ENCODE measurements at regions not wholly inside any gene's neighbourhood (a gene's known extent, or its start where the extent isn't known, plus 50 kb on each side); places are given as distances from the start of the nearest gene placed in this dataset.

GRCh38 chr4:28269426-28269825, 1408.8 kb downstream of the STIM2 start:
- no peaks in the 10 kb centered on the region for H3K79me2 ChIP-seq (ENCODE audit: control insufficient read depth, insufficient read depth, low read length)
- H4K20me1 ChIP-seq (ENCODE audit: control insufficient read depth, extremely low read depth, insufficient read depth, low read length) = no peaks in the 10 kb centered on the region
- no peaks in the 10 kb centered on the region for H3K36me3 ChIP-seq (ENCODE audit: control insufficient read depth, insufficient read depth, low read length)
- H3K27me3 ChIP-seq (ENCODE audit: control insufficient read depth, insufficient read depth, low read length) = no peaks in the 10 kb centered on the region
- no peaks in the 10 kb centered on the region for H3K9me3 ChIP-seq (ENCODE audit: control insufficient read depth, insufficient read depth, low read depth, low read length)
- H3K4me2 ChIP-seq (ENCODE audit: extremely low read depth, insufficient read depth, low read length) = no peak overlapping the region
- H2AFZ ChIP-seq (ENCODE audit: low read length) = no peak overlapping the region
- no peak overlapping the region for H3K9ac ChIP-seq (ENCODE audit: insufficient read depth, low read length)
- no peak for DNase-seq (ENCODE audit: low read depth in 2 of 2)
- no peaks in the 10 kb centered on the region for H3K4me1 ChIP-seq (ENCODE audit: control insufficient read depth, extremely low read depth, insufficient read depth, low read length)
- no peak overlapping the region for H3K4me3 ChIP-seq (replicated peaks in 1 of 4; ENCODE audit: control extremely low read depth in 1 of 4, insufficient read depth in 1 of 4, low read depth in 3 of 4, low read length in 4 of 4)
- no peak overlapping the region for H3K27ac ChIP-seq (ENCODE audit: insufficient read depth, low read length)
- TF ChIP-seq EZH2 (IDR thresholded peaks at IDR 0.05; ENCODE audit: low read length, missing control alignments) (no peak), CTCF (conservative IDR thresholded peaks at IDR 0.05 in 1 of 2, IDR thresholded peaks at IDR 0.05 in 1 of 2; ENCODE audit: low read depth in 1 of 2, low read length in 2 of 2) (no peak)

- no peak overlapping the region for H2AFZ ChIP-seq (ENCODE audit: low read length)
- no peak overlapping the region for H3K4me2 ChIP-seq (ENCODE audit: extremely low read depth, insufficient read depth, low read length)
Measured at GRCh38 chr4:28277931-28278330, 1417.3 kb downstream of the STIM2 start.

GRCh38 chr4:28278676-28279075, 1418.0 kb downstream of the STIM2 start:
- H3K4me1 ChIP-seq (ENCODE audit: control insufficient read depth, extremely low read depth, insufficient read depth, low read length) = no peaks in the 10 kb centered on the region
- H3K4me3 ChIP-seq (replicated peaks in 1 of 4; ENCODE audit: control extremely low read depth in 1 of 4, insufficient read depth in 1 of 4, low read depth in 3 of 4, low read length in 4 of 4) = no peak overlapping the region
- H2AFZ ChIP-seq (ENCODE audit: low read length) = no peak overlapping the region
- H3K79me2 ChIP-seq (ENCODE audit: control insufficient read depth, insufficient read depth, low read length) = no peaks in the 10 kb centered on the region
- H3K9ac ChIP-seq (ENCODE audit: insufficient read depth, low read length) = no peak overlapping the region
- no peaks in the 10 kb centered on the region for H3K36me3 ChIP-seq (ENCODE audit: control insufficient read depth, insufficient read depth, low read length)
- H3K9me3 ChIP-seq (ENCODE audit: control insufficient read depth, insufficient read depth, low read depth, low read length) = no peaks in the 10 kb centered on the region
- no peak for DNase-seq (ENCODE audit: low read depth in 2 of 2)
- no peak for TF ChIP-seq EZH2 (IDR thresholded peaks at IDR 0.05; ENCODE audit: low read length, missing control alignments)
- no peak overlapping the region for H3K4me2 ChIP-seq (ENCODE audit: extremely low read depth, insufficient read depth, low read length)
- no peaks in the 10 kb centered on the region for H4K20me1 ChIP-seq (ENCODE audit: control insufficient read depth, extremely low read depth, insufficient read depth, low read length)
- H3K27ac ChIP-seq (ENCODE audit: insufficient read depth, low read length) = no peak overlapping the region
- no peaks in the 10 kb centered on the region for H3K27me3 ChIP-seq (ENCODE audit: control insufficient read depth, insufficient read depth, low read length)

More at GRCh38 chr4:28277931-28278330, 1417.3 kb downstream of the STIM2 start:
- Histone ChIP-seq H3K9ac (ENCODE audit: insufficient read depth, low read length) (no peak overlapping the region), H3K79me2 (ENCODE audit: control insufficient read depth, insufficient read depth, low read length) (no peaks in the 10 kb centered on the region), H3K27me3 (ENCODE audit: control insufficient read depth, insufficient read depth, low read length) (no peaks in the 10 kb centered on the region), H3K9me3 (ENCODE audit: control insufficient read depth, insufficient read depth, low read depth, low read length) (no peaks in the 10 kb centered on the region), H4K20me1 (ENCODE audit: control insufficient read depth, extremely low read depth, insufficient read depth, low read length) (no peaks in the 10 kb centered on the region), H3K4me1 (ENCODE audit: control insufficient read depth, extremely low read depth, insufficient read depth, low read length) (no peaks in the 10 kb centered on the region), H3K27ac (ENCODE audit: insufficient read depth, low read length) (no peak overlapping the region), H3K36me3 (ENCODE audit: control insufficient read depth, insufficient read depth, low read length) (no peaks in the 10 kb centered on the region), H3K4me3 (replicated peaks in 1 of 4; ENCODE audit: control extremely low read depth in 1 of 4, insufficient read depth in 1 of 4, low read depth in 3 of 4, low read length in 4 of 4) (no peak overlapping the region)
- DNase-seq (ENCODE audit: low read depth in 2 of 2) = no peak
- TF ChIP-seq EZH2 (IDR thresholded peaks at IDR 0.05; ENCODE audit: low read length, missing control alignments) (no peak), CTCF (conservative IDR thresholded peaks at IDR 0.05 in 1 of 2, IDR thresholded peaks at IDR 0.05 in 1 of 2; ENCODE audit: low read depth in 1 of 2, low read length in 2 of 2) (no peak)

Data from fibroblast of lung (primary cell).